HG02943 (cell line): ENCODE measurements at regions not wholly inside any gene's neighbourhood (a gene's known extent, or its start where the extent isn't known, plus 50 kb on each side); places are given as distances from the start of the nearest gene placed in this dataset.
"Not testable (repeated sequence)": the region's sequence is repeated elsewhere in the genome, so short reads cannot be mapped to it uniquely, and the experiment has no call there.

Experiments used
- ATAC-seq: cut with Tn5 transposase; IDR thresholded peaks from one replicate; pipeline ENCODE4 v1.9.1; 2021; ENCODE audit warnings: mild to moderate bottlenecking, low read depth, moderate library complexity; ENCODE audit not compliant: unreplicated experiment

DNA sequence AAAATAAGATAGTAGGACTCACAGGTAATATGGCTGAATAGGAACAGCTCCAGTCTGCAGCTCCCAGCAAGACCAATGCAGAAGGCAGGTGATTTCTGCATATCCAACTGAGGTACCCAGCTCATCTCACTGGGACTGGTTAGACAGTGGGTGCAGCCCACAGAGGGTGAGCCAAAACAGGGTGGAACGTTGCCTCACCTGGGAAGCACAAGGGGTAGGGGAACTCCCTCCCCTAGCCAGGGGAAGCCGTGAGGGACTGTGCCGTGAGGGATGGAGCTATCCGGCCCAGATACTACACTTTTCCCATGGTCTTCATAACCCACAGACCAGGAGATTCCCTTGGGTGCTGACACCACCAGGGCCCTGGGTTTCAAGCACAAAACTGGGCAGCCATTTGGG lies 114.8 kb upstream of the GNAI1 start:
- not testable (repeated sequence) for ATAC-seq

DNA sequence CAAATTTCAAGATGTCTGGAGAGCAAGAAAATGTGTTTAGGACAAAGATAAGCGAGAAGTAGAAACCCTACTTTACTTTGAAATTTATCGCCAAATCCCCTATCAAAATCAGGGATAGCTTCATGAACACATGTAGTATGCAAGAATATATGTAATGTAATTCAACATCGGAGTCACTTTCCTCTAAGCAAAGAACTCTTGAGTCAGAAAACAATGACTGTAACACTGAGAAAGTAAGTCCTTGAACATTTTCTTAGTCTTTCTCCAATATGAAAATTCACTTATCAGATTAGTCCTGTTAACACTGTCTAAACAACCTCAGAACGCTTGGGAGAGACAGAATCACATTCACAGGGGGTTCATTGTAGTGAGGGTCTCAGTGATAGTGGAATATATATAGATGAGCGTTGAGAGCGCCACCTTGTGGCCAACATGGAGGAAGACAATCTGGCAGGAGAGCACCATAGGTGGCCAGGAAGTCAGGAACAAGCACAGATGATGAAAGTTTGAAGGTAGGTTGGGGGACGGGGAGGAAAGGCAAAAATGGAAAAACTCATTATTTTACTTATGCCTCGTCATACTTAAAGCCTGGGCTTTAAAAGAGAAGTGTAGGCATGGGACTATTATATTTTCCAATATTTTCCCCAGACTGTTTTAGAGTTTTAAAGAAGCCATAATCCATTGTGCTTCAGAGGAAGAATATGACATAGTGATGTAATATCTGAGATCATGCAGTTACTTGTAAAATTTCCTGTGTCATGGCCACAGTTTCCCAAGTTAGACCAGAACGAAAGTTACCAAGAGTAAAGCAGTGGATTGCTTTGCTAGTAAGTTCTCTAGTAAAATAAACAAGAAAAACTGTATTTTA lies 115.5 kb upstream of the GNAI1 start:
- ATAC-seq = peak; percentile 97

GRCh38 chr7:80017101-80017698 lies 117.4 kb upstream of the GNAI1 start:
- no peak for ATAC-seq

DNA sequence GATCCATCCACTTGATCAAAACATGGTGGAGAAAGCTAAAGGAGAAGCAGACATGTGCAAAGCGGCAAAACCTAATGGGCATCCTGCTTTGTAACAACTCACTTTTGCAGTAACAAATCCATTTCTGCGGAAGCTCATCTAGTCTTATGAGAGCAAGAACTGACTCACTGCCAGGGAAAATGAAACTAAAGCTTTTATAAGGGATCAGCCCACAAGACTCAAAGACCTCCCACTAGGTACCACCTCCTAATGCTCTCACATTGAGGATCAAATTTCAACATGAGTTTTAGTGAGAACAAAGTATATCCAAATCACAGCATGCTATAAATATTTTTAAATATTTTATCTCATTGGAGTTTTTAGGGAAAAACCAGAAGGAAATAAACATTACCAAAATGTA lies 120.1 kb upstream of the GNAI1 start:
- ATAC-seq = no peak

- no peak for ATAC-seq
These were observed 126.6 kb upstream of the GNAI1 start for GRCh38 chr7:80008039-80008438.

- no peak for ATAC-seq
These were observed 131.8 kb upstream of the GNAI1 start for GRCh38 chr7:80002865-80003264.

DNA sequence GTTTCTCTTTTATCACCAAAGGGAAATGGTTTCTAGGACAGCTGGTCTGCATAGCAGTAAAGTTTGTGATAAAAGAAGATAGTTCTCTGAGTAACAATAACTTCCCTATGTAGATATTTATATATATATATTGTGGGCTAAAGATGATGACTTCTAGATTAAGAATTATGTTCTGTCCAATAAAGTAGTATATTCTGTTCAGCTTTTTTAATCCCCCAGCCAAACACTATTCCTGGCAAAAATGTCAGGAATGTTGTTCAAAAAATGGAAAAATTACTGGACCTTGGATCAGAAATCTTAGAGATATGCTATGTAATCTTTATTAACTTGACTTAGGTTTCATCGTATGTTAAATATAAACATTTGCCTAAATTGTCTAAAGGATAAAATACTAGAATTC lies 136.3 kb upstream of the GNAI1 start:
- no peak for ATAC-seq

GRCh38 chr7:79997345-79997744 lies 137.3 kb upstream of the GNAI1 start:
- no peak for ATAC-seq

DNA sequence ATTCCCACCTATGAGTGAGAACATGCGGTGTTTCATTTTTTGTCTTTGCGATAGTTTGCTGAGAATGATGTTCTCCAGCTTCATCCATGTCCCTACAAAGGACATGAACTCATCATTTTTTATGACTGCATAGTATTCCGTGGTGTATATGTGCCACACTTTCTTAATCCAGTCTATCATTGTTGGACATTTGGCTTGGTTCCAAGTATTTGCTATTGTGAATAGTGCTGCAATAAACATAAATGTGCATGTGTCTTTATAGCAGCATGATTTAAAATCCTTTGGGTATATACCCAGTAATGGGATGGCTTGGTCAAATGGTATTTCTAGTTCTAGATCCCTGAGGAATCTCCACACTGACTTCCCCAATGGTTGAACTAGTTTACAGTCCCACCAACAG lies 138.9 kb upstream of the GNAI1 start:
- not testable (repeated sequence) for ATAC-seq

- ATAC-seq = no peak
These were observed 146.0 kb upstream of the GNAI1 start for GRCh38 chr7:79988653-79989052.

DNA sequence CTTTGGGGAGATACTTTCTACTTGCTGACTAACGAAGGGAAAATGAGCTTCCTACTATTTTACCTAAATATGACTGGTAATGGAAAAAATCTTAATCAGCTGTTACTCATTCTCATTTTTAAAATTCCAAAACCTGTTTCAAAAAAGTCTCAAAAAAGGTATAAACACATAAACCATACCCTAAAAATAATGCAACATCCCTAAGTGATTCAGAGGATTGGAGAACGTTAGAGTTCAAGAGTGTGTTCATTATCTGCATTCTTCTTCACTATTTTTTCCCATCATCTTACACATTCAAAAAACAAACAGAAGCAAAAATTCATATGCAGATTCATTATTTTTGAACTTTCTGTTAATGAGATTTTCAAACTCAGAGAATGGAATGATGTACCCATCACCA lies 150.4 kb upstream of the GNAI1 start:
- ATAC-seq = no peak

- ATAC-seq = no peak
These were observed 152.4 kb upstream of the GNAI1 start for GRCh38 chr7:79982141-79982770.

- no peak for ATAC-seq
These were observed 154.3 kb upstream of the GNAI1 start for GRCh38 chr7:79980376-79980775.

- ATAC-seq = no peak
These were observed 155.2 kb upstream of the GNAI1 start for GRCh38 chr7:79979437-79979836.

DNA sequence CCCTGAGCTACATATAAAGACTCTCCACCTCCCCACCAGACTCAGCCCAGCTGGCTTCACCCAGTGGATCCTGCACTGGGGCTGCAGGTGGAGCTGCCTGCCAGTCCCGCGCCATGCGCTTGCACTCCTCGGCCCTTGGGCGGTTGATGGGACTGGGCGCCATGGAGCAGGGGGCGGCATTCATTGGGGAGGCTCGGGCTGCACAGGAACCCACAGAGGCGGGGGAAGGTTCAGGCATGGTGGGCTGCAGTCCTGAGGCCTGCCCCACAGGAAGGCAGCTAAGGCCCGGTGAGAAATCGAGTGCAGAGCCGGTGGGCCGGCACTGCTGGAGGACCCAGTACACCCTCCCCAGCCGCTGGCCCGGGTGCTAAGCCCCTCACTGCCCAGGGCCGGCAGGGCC lies 157.2 kb upstream of the GNAI1 start:
- ATAC-seq = no peak

DNA sequence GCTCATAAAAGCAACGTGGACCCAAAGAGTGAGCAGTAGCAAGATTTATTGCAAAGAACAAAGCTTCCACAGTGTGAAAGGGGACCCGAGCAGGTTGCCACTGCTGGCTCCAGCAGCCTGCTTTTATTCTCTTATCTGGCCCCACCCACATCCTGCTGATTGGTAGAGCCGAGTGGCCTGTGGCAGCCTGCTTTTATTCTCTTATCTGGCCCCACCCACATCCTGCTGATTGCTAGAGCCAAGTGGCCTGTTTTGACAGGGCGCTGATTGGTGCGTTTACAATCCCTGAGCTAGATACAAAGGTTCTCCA lies 158.0 kb upstream of the GNAI1 start:
- not testable (repeated sequence) for ATAC-seq

DNA sequence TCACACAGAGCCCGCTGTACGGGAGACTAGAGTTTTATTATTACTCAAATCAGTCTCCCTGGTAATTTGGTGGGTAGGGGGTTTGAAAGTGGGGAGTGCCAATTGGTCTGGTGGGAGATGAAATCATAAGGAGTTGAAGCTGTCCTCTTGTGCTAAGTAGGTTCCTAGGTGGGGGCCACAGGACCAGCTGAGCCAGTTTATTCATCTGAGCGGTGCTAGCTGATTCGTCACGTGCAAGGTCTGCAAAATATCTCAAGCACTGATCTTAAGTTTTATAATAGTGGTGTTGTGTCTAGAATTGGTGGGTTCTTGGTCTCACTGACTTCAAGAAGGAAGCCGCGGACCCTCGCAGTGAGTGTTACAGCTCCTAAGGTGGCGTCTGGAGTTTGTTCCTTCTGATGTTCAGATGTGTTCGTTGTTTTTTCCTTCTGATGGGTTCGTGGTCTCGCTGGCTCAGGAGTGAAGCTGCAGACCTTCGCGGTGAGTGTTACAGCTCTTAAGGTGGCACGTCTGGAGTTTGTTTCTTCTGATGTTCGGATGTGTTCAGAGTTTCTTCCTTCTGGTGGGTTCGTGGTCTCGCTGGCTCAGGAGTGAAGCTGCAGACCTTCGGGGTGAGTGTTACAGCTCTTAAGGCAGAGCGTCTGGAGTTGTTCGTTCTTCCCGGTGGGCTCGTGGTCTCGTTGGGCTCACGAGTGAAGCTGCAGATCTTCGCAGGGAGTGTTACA lies 158.5 kb upstream of the GNAI1 start:
- ATAC-seq = not testable (repeated sequence)

GRCh38 chr7:79973455-79973854 lies 161.2 kb upstream of the GNAI1 start:
- ATAC-seq = no peak

GRCh38 chr7:79971058-79971457 lies 163.6 kb upstream of the GNAI1 start:
- no peak for ATAC-seq

DNA sequence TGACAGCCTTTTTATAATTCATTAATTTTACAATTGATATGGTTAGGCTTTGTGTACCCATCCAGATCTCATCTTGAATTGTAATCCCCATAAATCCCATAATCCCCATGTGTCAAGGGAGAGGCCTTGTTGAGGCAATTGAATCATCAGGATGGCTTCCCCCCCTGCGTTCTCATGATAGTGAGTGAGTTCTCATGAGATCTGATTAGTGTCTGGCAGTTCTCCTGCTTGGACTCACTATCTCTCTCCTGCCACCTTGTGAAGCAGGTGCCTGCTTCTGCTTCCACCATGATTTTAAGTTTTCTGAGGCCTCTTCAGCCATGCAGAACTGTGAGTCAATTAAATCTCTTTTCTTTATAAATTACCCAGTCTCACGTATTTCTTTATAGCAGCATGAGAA lies 165.7 kb upstream of the GNAI1 start:
- ATAC-seq = no peak

DNA sequence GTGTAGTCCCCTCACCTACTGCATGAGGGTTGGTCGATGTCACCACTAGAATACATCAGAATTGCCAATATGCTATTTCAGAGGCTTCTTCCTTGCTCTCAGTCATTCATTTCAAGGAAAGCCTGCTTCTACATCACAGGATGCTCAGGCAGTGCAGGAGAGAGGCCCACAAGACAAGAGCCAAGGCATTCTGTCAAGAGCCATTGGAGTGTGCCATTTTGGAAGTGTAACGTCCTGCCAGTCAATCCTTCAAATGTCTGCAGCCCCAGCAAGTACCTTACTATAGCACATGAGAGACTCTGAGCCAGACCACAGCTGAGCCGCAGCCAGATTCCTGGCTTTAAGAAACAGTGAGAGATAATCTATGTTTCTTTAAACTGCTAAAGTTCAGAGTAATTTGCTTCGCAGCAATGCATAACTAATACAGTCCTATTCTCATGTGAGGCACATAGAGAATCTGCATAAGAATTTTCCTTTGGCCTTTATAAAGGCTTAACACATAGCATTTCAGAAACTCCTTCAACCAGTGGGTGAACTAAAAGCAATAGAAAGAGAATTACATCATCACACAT lies 166.5 kb upstream of the GNAI1 start:
- no peak for ATAC-seq
